HFF-Myc (cell line): ENCODE measurements at regions not wholly inside any gene's neighbourhood (a gene's known extent, or its start where the extent isn't known, plus 50 kb on each side); places are given as distances from the start of the nearest gene placed in this dataset.
"Not testable (repeated sequence)": the region's sequence is repeated elsewhere in the genome, so short reads cannot be mapped to it uniquely, and the experiment has no call there.

ENCODE experiments used
- DNase-seq: peaks from one replicate; pipeline ENCODE4 v3.0.0-alpha.2; 2011; ENCODE audit warnings: low read depth; ENCODE audit errors: extremely low read depth
- H3K4me3 ChIP-seq: replicated peaks from 2 replicates; pipeline ENCODE4 v1.5.1; 2011; ENCODE audit warnings: low read depth, mild to moderate bottlenecking, control low read depth, low read length
- TF ChIP-seq, protein P1 (sequence below): IDR thresholded peaks from 2 replicates; pipeline ENCODE4 v1.5.1; 2012; ENCODE audit warnings: mild to moderate bottlenecking, low read depth, low read length, control low read depth; ENCODE audit errors: missing control alignments

DNA sequence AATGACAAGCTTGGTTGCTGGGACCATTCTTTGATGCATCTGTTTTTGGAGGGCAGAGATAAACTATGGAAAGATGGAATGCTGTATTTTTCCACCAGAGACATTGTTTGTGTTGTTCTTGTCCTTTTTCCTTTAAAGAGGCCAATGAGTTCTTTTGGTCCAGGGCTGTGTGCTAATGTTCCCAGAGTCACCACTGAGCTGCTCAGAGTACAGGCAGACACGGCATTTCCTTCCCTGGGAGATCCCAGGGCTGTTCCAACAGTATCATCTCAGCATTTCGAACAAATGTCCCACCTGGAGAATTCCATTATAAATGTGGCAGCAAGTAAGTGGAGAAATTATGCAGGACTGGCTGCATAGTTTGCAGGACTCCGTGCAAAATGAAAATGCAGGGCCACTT, 190.6 kb downstream of the IL20RB start:
- TF ChIP-seq, protein P1, sequence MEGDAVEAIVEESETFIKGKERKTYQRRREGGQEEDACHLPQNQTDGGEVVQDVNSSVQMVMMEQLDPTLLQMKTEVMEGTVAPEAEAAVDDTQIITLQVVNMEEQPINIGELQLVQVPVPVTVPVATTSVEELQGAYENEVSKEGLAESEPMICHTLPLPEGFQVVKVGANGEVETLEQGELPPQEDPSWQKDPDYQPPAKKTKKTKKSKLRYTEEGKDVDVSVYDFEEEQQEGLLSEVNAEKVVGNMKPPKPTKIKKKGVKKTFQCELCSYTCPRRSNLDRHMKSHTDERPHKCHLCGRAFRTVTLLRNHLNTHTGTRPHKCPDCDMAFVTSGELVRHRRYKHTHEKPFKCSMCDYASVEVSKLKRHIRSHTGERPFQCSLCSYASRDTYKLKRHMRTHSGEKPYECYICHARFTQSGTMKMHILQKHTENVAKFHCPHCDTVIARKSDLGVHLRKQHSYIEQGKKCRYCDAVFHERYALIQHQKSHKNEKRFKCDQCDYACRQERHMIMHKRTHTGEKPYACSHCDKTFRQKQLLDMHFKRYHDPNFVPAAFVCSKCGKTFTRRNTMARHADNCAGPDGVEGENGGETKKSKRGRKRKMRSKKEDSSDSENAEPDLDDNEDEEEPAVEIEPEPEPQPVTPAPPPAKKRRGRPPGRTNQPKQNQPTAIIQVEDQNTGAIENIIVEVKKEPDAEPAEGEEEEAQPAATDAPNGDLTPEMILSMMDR: no peak
- no peak overlapping the region for H3K4me3 ChIP-seq
- DNase-seq: no peak

DNA sequence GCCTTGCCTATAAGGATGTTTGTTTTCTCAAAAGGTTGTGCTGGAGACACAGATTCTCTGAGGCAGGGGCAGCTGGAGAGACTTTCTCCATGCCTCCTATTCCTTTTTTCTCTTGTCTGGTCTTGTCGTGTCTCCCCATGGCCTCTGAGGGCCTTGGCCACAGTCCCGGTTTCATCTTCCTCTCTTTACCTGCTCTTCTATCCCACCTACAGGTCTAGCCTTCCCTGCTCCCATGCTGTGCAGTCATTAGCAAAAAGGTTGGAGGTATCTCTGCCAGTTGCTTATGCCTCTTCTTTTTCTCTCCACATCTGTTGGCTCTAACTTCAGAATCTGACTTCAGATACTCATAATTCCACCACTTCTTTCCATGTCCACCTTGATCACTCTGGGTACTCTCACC, 191.1 kb downstream of the IL20RB start:
- DNase-seq: no peak
- TF ChIP-seq, protein P1: no peak
- H3K4me3 ChIP-seq: no peak overlapping the region

DNA sequence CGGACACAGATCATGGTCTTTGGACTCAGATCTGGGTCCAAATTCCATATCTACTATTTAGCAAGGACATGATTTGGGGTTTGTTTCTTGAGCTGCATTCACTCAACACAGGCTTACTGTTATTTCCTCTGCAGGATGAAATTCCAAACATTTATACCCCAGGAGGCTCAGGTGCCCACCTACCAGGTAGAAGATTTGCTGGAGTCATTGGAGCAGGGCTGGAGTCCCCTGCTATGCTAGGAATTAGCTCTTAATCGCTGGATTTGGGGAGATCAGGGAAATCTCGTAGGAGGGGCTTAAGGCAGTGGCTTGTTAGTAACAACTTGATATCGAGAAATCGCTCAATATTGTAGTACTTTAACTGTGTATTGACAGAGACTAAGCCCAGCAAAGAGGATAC, 193.0 kb downstream of the IL20RB start:
- TF ChIP-seq, protein P1: no peak
- no peak overlapping the region for H3K4me3 ChIP-seq

DNA sequence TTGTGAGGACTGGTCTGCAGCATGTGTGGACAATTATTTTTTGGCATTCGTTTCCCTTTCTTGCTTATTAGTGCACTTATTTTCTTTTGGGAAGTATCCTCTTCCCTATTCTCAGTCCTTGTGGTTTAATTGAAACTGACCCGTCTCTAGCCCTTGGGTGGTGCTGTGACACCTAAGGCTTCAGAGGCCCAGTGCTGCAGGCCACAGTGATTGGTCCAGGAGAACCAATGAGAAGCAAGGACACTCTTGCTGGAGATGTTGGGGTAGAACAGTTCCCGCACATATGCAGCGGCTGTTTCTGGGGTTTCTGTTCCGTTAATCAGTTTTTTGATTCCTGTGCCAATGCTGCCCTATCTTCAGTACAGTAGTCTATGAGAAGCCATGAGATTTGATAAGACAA, 195.3 kb downstream of the IL20RB start:
- not testable (repeated sequence) for DNase-seq, H3K4me3 ChIP-seq

More for the DNA sequence above, 193.0 kb downstream of the IL20RB start:
- DNase-seq: no peak

DNA sequence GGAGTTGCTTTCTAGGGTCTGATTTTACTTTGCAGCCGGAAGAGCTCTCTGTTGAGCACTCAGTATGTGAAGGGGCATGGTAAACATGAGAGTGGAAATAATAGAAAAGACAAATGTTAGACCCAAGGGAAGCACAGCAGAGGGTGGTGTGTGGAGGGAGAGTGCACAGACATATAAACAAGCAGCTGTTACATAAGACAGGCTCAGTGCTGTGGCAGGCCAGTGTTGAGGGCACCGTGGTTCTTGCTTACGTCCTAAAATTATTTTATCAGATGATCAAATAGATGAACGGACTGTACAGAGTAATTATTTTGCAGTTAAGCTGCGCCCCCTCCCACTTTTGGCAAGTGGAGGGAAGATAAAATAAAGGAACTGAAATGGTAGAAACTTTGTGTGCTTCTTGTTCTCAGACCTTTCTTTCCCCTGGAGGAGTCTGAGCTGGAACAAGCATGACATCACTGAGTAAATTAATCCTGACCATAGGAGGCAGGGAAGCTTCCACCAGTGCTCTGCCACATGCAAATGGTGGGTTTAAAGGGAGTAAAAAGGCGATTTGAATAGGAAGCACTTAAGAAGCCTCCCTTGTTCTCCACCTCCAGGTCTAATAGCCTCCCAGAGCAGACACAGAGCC, 205.6 kb downstream of the IL20RB start:
- TF ChIP-seq, protein P1: no peak
- H3K4me3 ChIP-seq: no peak overlapping the region

DNA sequence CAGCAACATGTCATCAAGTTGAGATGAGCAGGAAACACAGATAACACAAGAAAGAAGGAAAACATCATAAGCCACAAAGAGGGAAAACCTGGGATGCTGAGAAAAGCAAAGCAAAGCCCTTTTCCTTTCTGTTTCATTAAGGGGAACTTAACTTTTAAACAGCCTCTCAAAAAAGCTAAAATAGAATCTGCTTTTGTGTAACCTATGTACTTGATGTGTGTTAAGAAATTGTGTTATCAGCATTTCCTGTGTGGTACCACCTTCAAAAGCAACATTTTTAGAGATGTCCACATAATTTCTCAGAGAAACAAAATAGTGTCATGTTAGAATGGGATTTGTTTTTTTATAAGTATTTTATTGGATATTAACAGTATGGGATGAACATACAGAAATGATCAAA, 206.2 kb downstream of the IL20RB start:
- H3K4me3 ChIP-seq: no peak overlapping the region
- no peak for DNase-seq
- TF ChIP-seq, protein P1: no peak

More for the DNA sequence above, 205.6 kb downstream of the IL20RB start:
- no peak for DNase-seq

DNA sequence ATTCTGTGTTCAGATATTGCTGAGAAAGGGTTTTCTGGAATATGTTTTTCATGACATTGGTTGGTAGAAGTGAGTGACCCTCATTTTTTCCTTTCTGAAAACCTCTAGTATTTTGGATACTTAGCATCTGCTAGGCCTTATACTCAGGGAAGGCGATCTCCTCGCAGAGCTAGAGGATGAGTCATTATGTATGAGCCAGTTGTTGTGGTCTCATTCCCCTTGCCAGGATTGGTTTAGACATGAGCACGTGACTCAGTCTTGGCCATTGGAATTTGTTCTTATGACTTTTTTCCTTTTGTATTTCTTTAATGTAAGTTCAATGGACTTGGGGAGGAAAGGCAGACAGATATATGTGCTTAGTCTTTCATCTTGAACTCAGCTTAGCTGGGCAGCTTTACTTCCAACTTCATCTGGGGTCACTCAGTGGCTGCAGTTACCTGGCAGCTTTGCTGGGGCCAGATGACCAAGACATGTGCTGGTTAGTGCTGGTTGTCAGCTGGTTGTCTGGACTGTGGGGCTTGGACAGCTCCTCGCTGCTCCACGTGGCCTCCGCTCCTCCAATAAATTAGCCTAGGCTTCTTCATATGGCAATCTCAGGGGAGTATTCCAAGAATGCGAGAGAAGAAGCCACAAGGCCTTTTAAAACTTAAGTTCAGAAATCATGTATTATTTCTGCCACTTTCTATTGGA, 207.5 kb downstream of the IL20RB start:
- TF ChIP-seq, protein P1: no peak
- no peak overlapping the region for H3K4me3 ChIP-seq
- peak; percentile 26 for DNase-seq
